OCI-LY1 (cell line): ENCODE measurements at regions not wholly inside any gene's neighbourhood (a gene's known extent, or its start where the extent isn't known, plus 50 kb on each side); places are given as distances from the start of the nearest gene placed in this dataset.
"Not testable (repeated sequence)": the region's sequence is repeated elsewhere in the genome, so short reads cannot be mapped to it uniquely, and the experiment has no call there.

Experiments
- H2AFZ ChIP-seq: fragments of 200-600 bp; sonication (generic), shearing (Covaris generic); 2 replicates; pipeline ENCODE4 v1.6.0; 2014; ENCODE audit warnings: antibody characterized with exemption, mild to moderate bottlenecking, low read length
- H3F3A ChIP-seq: fragments of 200-600 bp; sonication (generic), shearing (Covaris generic); 2 replicates; pipeline ENCODE4 v1.6.0; 2014; ENCODE audit warnings: mild to moderate bottlenecking, antibody characterized with exemption, low read length, moderate library complexity; ENCODE audit not compliant: insufficient read depth
- H3K27ac ChIP-seq: fragments of 200-600 bp; sonication (generic); 2 replicates; pipeline ENCODE4 v1.5.1; 2014; ENCODE audit warnings: low read length, mixed run types, mild to moderate bottlenecking, low read depth; ENCODE audit not compliant: poor library complexity, severe bottlenecking
- H3K27me3 ChIP-seq: fragments of 200-600 bp; sonication (generic); 2 replicates; pipeline ENCODE4 v1.6.0; 2014; ENCODE audit warnings: antibody characterized with exemption, mild to moderate bottlenecking, low read length, moderate library complexity; ENCODE audit not compliant: insufficient read depth
- H3K36me3 ChIP-seq: fragments of 200-600 bp; sonication (generic); 2 replicates; pipeline ENCODE4 v1.6.1; 2014; ENCODE audit warnings: mild to moderate bottlenecking, antibody characterized with exemption, low read length, moderate library complexity, mixed read lengths; ENCODE audit not compliant: insufficient read depth
- H3K4me1 ChIP-seq: fragments of 200-600 bp; sonication (generic); 2 replicates; pipeline ENCODE4 v1.5.1; 2014; ENCODE audit warnings: mild to moderate bottlenecking, low read length, moderate library complexity; ENCODE audit not compliant: insufficient read depth, severe bottlenecking
- H3K4me2 ChIP-seq: fragments of 200-600 bp; sonication (generic), shearing (Covaris generic); 2 replicates; pipeline ENCODE4 v1.6.1; 2014; ENCODE audit warnings: low read length
- H3K4me3 ChIP-seq: fragments of 200-600 bp; sonication (generic); 2 replicates; pipeline ENCODE4 v1.5.1; 2014; ENCODE audit warnings: low read length, low read depth, mild to moderate bottlenecking, mixed read lengths; ENCODE audit not compliant: poor library complexity, severe bottlenecking
- H3K79me2 ChIP-seq: fragments of 200-600 bp; shearing (Covaris generic); 2 replicates; pipeline ENCODE4 v1.6.1; 2016; ENCODE audit warnings: mixed run types, low read length, mixed read lengths; ENCODE audit not compliant: insufficient read depth
- H3K9ac ChIP-seq: fragments of 200-600 bp; sonication (generic), shearing (Covaris generic); 2 replicates; pipeline ENCODE4 v1.6.1; 2014; ENCODE audit warnings: mild to moderate bottlenecking, low read length, mixed read lengths
- H3K9me2 ChIP-seq: fragments of 200-600 bp; sonication (generic), shearing (Covaris generic); 2 replicates; pipeline ENCODE4 v1.6.1; 2014; ENCODE audit warnings: low read depth, mild to moderate bottlenecking, low read length, mixed read lengths
- H3K9me3 ChIP-seq: fragments of 200-600 bp; shearing (Covaris generic); 2 replicates; pipeline ENCODE4 v1.6.1; 2014; ENCODE audit warnings: low read length, mixed read lengths
- H4K20me1 ChIP-seq: fragments of 200-600 bp; sonication (generic), shearing (Covaris generic); 2 replicates; pipeline ENCODE4 v1.6.0; 2016; ENCODE audit warnings: mild to moderate bottlenecking, low read length; ENCODE audit not compliant: insufficient read depth
- CTCF ChIP-seq: fragments of 200-600 bp; sonication (generic), shearing (Covaris generic); IDR thresholded peaks from 2 replicates; pipeline ENCODE4 v1.5.1; 2017; ENCODE audit warnings: mild to moderate bottlenecking, antibody characterized with exemption, low read length, moderate library complexity, mixed read lengths
- EZH2 ChIP-seq: fragments of 200-600 bp; sonication (generic), shearing (Covaris generic); IDR thresholded peaks from 2 replicates; pipeline ENCODE4 v1.8.0; 2017; ENCODE audit warnings: borderline replicate concordance, mixed run types, mild to moderate bottlenecking, antibody characterized with exemption, low read length, moderate library complexity, mixed read lengths

GRCh38 chr5:154593071-154593470 is 115.0 kb upstream of the HAND1 start:
- no peak overlapping the region for H3K4me3 ChIP-seq
- H3K4me2 ChIP-seq: no peak overlapping the region
- no peaks in the 10 kb centered on the region for H3K9me3 ChIP-seq
- no peaks in the 10 kb centered on the region for H3K79me2 ChIP-seq
- no peaks in the 10 kb centered on the region for H3F3A ChIP-seq
- H3K36me3 ChIP-seq: no peaks in the 10 kb centered on the region
- H3K27ac ChIP-seq: no peak overlapping the region
- H3K4me1 ChIP-seq: no peaks in the 10 kb centered on the region
- H4K20me1 ChIP-seq: no peaks in the 10 kb centered on the region
- no peaks in the 10 kb centered on the region for H3K9me2 ChIP-seq
- TF ChIP-seq EZH2 (no peak), CTCF (no peak)
- no peak overlapping the region for H3K9ac ChIP-seq
- no peak overlapping the region for H2AFZ ChIP-seq
- peaks cover 5% of the 10 kb centered on the region; the same call in 1 of the 2 replicates for H3K27me3 ChIP-seq

GRCh38 chr5:154590093-154590724 is 112.2 kb upstream of the HAND1 start:
- H3K9me2 ChIP-seq: no peaks in the 10 kb centered on the region
- H3F3A ChIP-seq: no peaks in the 10 kb centered on the region
- TF ChIP-seq EZH2 (no peak), CTCF (no peak)

GRCh38 chr5:154589511-154589910 is 111.5 kb upstream of the HAND1 start:
- H3F3A ChIP-seq: no peaks in the 10 kb centered on the region
- no peaks in the 10 kb centered on the region for H4K20me1 ChIP-seq
- no peaks in the 10 kb centered on the region for H3K4me1 ChIP-seq
- no peaks in the 10 kb centered on the region for H3K79me2 ChIP-seq
- no peaks in the 10 kb centered on the region for H3K9me3 ChIP-seq
- no peak overlapping the region for H3K9ac ChIP-seq
- H2AFZ ChIP-seq: no peak overlapping the region
- H3K27me3 ChIP-seq: no peaks in the 10 kb centered on the region
- H3K4me2 ChIP-seq: no peak overlapping the region
- TF ChIP-seq EZH2: no peak
- TF ChIP-seq CTCF: no peak
- H3K27ac ChIP-seq: no peak overlapping the region
- no peaks in the 10 kb centered on the region for H3K36me3 ChIP-seq
- H3K9me2 ChIP-seq: no peaks in the 10 kb centered on the region
- no peak overlapping the region for H3K4me3 ChIP-seq

More at GRCh38 chr5:154590093-154590724, 112.2 kb upstream of the HAND1 start:
- no peaks in the 10 kb centered on the region for H3K27me3 ChIP-seq
- H3K9ac ChIP-seq: no peak overlapping the region
- no peaks in the 10 kb centered on the region for H4K20me1 ChIP-seq
- H3K4me1 ChIP-seq: no peaks in the 10 kb centered on the region
- no peak overlapping the region for H3K4me2 ChIP-seq
- no peaks in the 10 kb centered on the region for H3K36me3 ChIP-seq
- no peak overlapping the region for H3K4me3 ChIP-seq
- H2AFZ ChIP-seq: no peak overlapping the region
- no peaks in the 10 kb centered on the region for H3K9me3 ChIP-seq
- H3K27ac ChIP-seq: no peak overlapping the region
- no peaks in the 10 kb centered on the region for H3K79me2 ChIP-seq

- H3K9me2 ChIP-seq, H2AFZ ChIP-seq, H3K36me3 ChIP-seq, H3K9me3 ChIP-seq, H3K4me3 ChIP-seq, H3K27ac ChIP-seq, H3K4me2 ChIP-seq, H3K4me1 ChIP-seq, H4K20me1 ChIP-seq, H3K79me2 ChIP-seq, H3K27me3 ChIP-seq, H3K9ac ChIP-seq, H3F3A ChIP-seq: not testable (repeated sequence)
Measured at GRCh38 chr5:154588833-154589425, 110.9 kb upstream of the HAND1 start.
